ENCODE measurements at regions not wholly inside any gene's neighbourhood (a gene's known extent, or its start where the extent isn't known, plus 50 kb on each side); places are given as distances from the start of the nearest gene placed in this dataset.

GRCh38 chr13:22736084-22736767 lies 444.6 kb upstream of the SGCG start:
- no peak for TF ChIP-seq POLR2A (IDR thresholded peaks at IDR 0.05)
- TF ChIP-seq CTCF (IDR thresholded peaks at IDR 0.05): no peak
